ENCODE measurements at regions not wholly inside any gene's neighbourhood (a gene's known extent, or its start where the extent isn't known, plus 50 kb on each side); places are given as distances from the start of the nearest gene placed in this dataset.

GRCh38 chr20:50274570-50275430 lies 84.2 kb downstream of the CEBPB start:
- TF ChIP-seq GATA3 (IDR thresholded peaks at IDR 0.05; ENCODE audit: low read depth, low read length) (no peak), GATA2 (IDR thresholded peaks at IDR 0.05; ENCODE audit: low read depth, low read length) (no peak)
